HCT116 (cell line): ENCODE measurements at regions not wholly inside any gene's neighbourhood (a gene's known extent, or its start where the extent isn't known, plus 50 kb on each side); places are given as distances from the start of the nearest gene placed in this dataset.

ENCODE experiments used
- ATAC-seq: fragments of 200-7000 bp; cut with Tn5 transposase; 2 replicates; pipeline ENCODE4 v1.9.1; 2020; ENCODE audit warnings: mild to moderate bottlenecking, moderate library complexity
- BruUV-seq: library from RNA; stranded (reverse); fragments of 400-500 nt; replicated peaks from 2 replicates; lab custom pipeline; 2021; lab: Mats Ljungman, UMichigan
- CTCF ChIA-PET: fragments of 300-600 bp; sonication (Branson Sonifier 250); formaldehyde crosslinking; loops from one replicate; lab custom pipeline; 2021; ENCODE audit warnings: antibody characterized with exemption; lab: Charles Lee
- POLR2A ChIA-PET: fragments of 300-600, 350-600 bp; sonication (Branson Sonifier 250); formaldehyde crosslinking; loops from one replicate; lab custom pipeline; 2021; ENCODE audit warnings: antibody characterized with exemption; lab: Charles Lee
- RAD21 ChIA-PET, 2 experiments: fragments of 300-600 bp; sonication (Branson Sonifier 250); formaldehyde crosslinking; loops; one replicate each; lab custom pipeline; 2023; ENCODE audit warnings: low total read pairs in 2 of 2; ENCODE audit not compliant: uncharacterized antibody in 2 of 2, unreplicated experiment in 2 of 2, low non-redundant PET in 1 of 2; lab: Charles Lee
- DNase-seq: peaks from one replicate; pipeline ENCODE4 v3.0.0-alpha.2; 2010; ENCODE audit warnings: low read depth, low spot score
- H2AFZ ChIP-seq: fragments of 200-600 bp; shearing (Covaris generic), sonication (generic); 2 replicates; pipeline ENCODE4 v1.6.1; 2017; ENCODE audit warnings: low read depth, mixed run types, mixed read lengths, antibody characterized with exemption, low read length; ENCODE audit not compliant: poor library complexity, severe bottlenecking
- H3K27ac ChIP-seq: 2 replicates; pipeline ENCODE4 v1.5.1; 2012; ENCODE audit warnings: low read depth, low read length
- H3K27me3 ChIP-seq: fragments of 200-600 bp; sonication (generic); 2 replicates; pipeline ENCODE4 v1.6.1; 2016; ENCODE audit warnings: mixed run types, low read length, mixed read lengths; ENCODE audit not compliant: insufficient read depth
- H3K36me3 ChIP-seq, 2 experiments: fragments of 200-500 bp in 1 of 2; fragments of 200-600 bp in 1 of 2; sonication (Bioruptor generic) in 1 of 2; sonication (generic) in 1 of 2; 2 replicates each; pipeline versions ENCODE4 v1.5.1 to v1.6.1; 2014 to 2016; ENCODE audit warnings: low read length in 2 of 2, inconsistent platforms in 1 of 2, mixed read lengths in 1 of 2, mixed run types in 1 of 2; ENCODE audit not compliant: insufficient read depth in 2 of 2, control insufficient read depth in 1 of 2
- H3K4me1 ChIP-seq, 2 experiments: fragments of 200-600 bp in 1 of 2; sonication (generic) in 1 of 2; 2 replicates each; pipeline versions ENCODE4 v1.5.1 to v1.6.1; 2012 to 2017; ENCODE audit warnings: low read length in 2 of 2, inconsistent platforms in 1 of 2, mild to moderate bottlenecking in 1 of 2, mixed read lengths in 1 of 2, mixed run types in 1 of 2, moderate library complexity in 1 of 2; ENCODE audit not compliant: insufficient read depth in 2 of 2, control insufficient read depth in 1 of 2
- H3K4me2 ChIP-seq: fragments of 200-600 bp; sonication (generic); 2 replicates; pipeline ENCODE4 v1.6.1; 2017; ENCODE audit warnings: mixed run types, low read length, mixed read lengths
- H3K4me3 ChIP-seq, 2 experiments: fragments of 200-600 bp in 1 of 2; sonication (generic) in 1 of 2; replicated peaks in 1 of 2; 2 replicates each; pipeline ENCODE4 v1.5.1; 2011 to 2016; ENCODE audit warnings: low read length in 2 of 2, control low read depth in 1 of 2, low read depth in 1 of 2, mild to moderate bottlenecking in 1 of 2, mixed read lengths in 1 of 2, mixed run types in 1 of 2
- H3K79me2 ChIP-seq: fragments of 200-600 bp; sonication (generic); 2 replicates; pipeline ENCODE4 v1.6.1; 2017; ENCODE audit warnings: mild to moderate bottlenecking, mixed run types, low read length, moderate library complexity, mixed read lengths; ENCODE audit not compliant: insufficient read depth
- H3K9ac ChIP-seq: fragments of 200-600 bp; sonication (generic); 2 replicates; pipeline ENCODE4 v1.6.1; 2016; ENCODE audit warnings: low read length, mixed read lengths
- H3K9me2 ChIP-seq: fragments of 200-600 bp; sonication (generic), shearing (Covaris generic); 2 replicates; pipeline ENCODE4 v1.6.1; 2017; ENCODE audit warnings: mixed run types, mild to moderate bottlenecking, moderate library complexity; ENCODE audit not compliant: insufficient read depth
- H3K9me3 ChIP-seq, 2 experiments: fragments of 200-500 bp in 1 of 2; fragments of 200-600 bp in 1 of 2; sonication (Bioruptor generic) in 1 of 2; sonication (generic) in 1 of 2; 2 replicates each; pipeline ENCODE4 v1.6.1; 2014 to 2017; ENCODE audit warnings: low read length in 2 of 2, mixed read lengths in 2 of 2, inconsistent platforms in 1 of 2, low read depth in 1 of 2, mild to moderate bottlenecking in 1 of 2, mixed run types in 1 of 2, moderate library complexity in 1 of 2; ENCODE audit not compliant: control insufficient read depth in 1 of 2, insufficient read depth in 1 of 2
- H4K20me1 ChIP-seq: fragments of 200-600 bp; sonication (generic), shearing (Covaris generic); 2 replicates; pipeline ENCODE4 v1.6.1; 2017; ENCODE audit warnings: mixed run types, mild to moderate bottlenecking, moderate library complexity; ENCODE audit not compliant: insufficient read depth
- CEBPB ChIP-seq: IDR thresholded peaks from 2 replicates; pipeline ENCODE4 v1.6.1; 2012; ENCODE audit warnings: low read depth
- EGR1 ChIP-seq: IDR thresholded peaks from 2 replicates; pipeline ENCODE4 v1.6.1; 2012; ENCODE audit warnings: low read depth
- ELF1 ChIP-seq: IDR thresholded peaks from 2 replicates; pipeline ENCODE4 v1.6.1; 2012; ENCODE audit warnings: low read depth, borderline replicate concordance
- EZH2 ChIP-seq: fragments of 200-600 bp; sonication (generic); IDR thresholded peaks from 2 replicates; pipeline ENCODE4 v1.6.1; 2017; ENCODE audit warnings: antibody characterized with exemption, mixed run types
- EZH2phosphoT487 ChIP-seq: fragments of 200-600 bp; IDR thresholded peaks from 2 replicates; pipeline ENCODE4 v1.6.1; 2018; ENCODE audit warnings: antibody characterized with exemption, borderline replicate concordance
- FOSL1 ChIP-seq: IDR thresholded peaks from 2 replicates; pipeline ENCODE4 v1.6.1; 2012; ENCODE audit warnings: low read depth
- MAX ChIP-seq: IDR thresholded peaks from 2 replicates; pipeline ENCODE4 v1.6.1; 2012
- POLR2A ChIP-seq: IDR thresholded peaks from 2 replicates; pipeline ENCODE4 v1.7.0; 2011; ENCODE audit warnings: borderline replicate concordance; ENCODE audit not compliant: insufficient read depth, insufficient read length; ENCODE audit errors: extremely low read depth
- POLR2AphosphoS5 ChIP-seq: IDR thresholded peaks from 2 replicates; pipeline ENCODE4 v1.6.1; 2011; ENCODE audit warnings: mild to moderate bottlenecking, low read depth, low read length, moderate library complexity
- SIN3A ChIP-seq: IDR thresholded peaks from 2 replicates; pipeline ENCODE4 v1.6.1; 2012; ENCODE audit warnings: low read depth
- SP1 ChIP-seq: IDR thresholded peaks from 2 replicates; pipeline ENCODE4 v1.6.1; 2012; ENCODE audit warnings: low read depth
- SRF ChIP-seq: IDR thresholded peaks from 2 replicates; pipeline ENCODE4 v1.6.1; 2012; ENCODE audit warnings: low read depth
- TCF7L2 ChIP-seq: IDR thresholded peaks from 2 replicates; pipeline ENCODE4 v1.7.0; 2011; ENCODE audit warnings: borderline replicate concordance, inconsistent platforms; ENCODE audit not compliant: insufficient read depth, insufficient read length; ENCODE audit errors: extremely low read depth
- YY1 ChIP-seq: IDR thresholded peaks from 2 replicates; pipeline ENCODE4 v1.6.1; 2011; ENCODE audit warnings: low read length, low read depth, moderate library complexity, mild to moderate bottlenecking; ENCODE audit not compliant: insufficient replicate concordance; ENCODE audit errors: extremely low read depth
- ZBTB33 ChIP-seq: IDR thresholded peaks from 2 replicates; pipeline ENCODE4 v1.6.1; 2011; ENCODE audit warnings: mild to moderate bottlenecking, low read length, moderate library complexity; ENCODE audit not compliant: insufficient replicate concordance; ENCODE audit errors: extremely low read depth
- ZFX ChIP-seq: fragments of 450-650 bp; IDR thresholded peaks from 2 replicates; pipeline ENCODE4 v1.6.1; 2017
- ZNF274 ChIP-seq: fragments of 200-500 bp; sonication (Bioruptor generic); IDR thresholded peaks from 2 replicates; pipeline ENCODE4 v1.6.1; 2014; ENCODE audit warnings: mild to moderate bottlenecking, low read depth, low read length, inconsistent platforms
- intact Hi-C: fragments of 100-400 bp; cut with micrococcal nuclease; formaldehyde crosslinking; loops from 2 replicates; pipeline ENCODE4 v1.10.0; 2022
- TF ChIP-seq, protein P1 (sequence below), 3 experiments: fragments of 200-600 bp in 1 of 3; sonication (generic) in 1 of 3; IDR thresholded peaks in 2 of 3; conservative IDR thresholded peaks in 1 of 3; 2 replicates each; pipeline ENCODE4 v1.5.1; 2012 to 2017; ENCODE audit warnings: low read depth in 2 of 3, low read length in 2 of 3, antibody characterized with exemption in 1 of 3, borderline replicate concordance in 1 of 3, control low read depth in 1 of 3, mild to moderate bottlenecking in 1 of 3, mixed read lengths in 1 of 3, mixed run types in 1 of 3, moderate library complexity in 1 of 3; ENCODE audit not compliant: insufficient read depth in 1 of 3
- TF ChIP-seq, protein P2 (sequence below): IDR thresholded peaks from 2 replicates; pipeline ENCODE4 v1.6.1; 2012; ENCODE audit warnings: low read depth

- TF ChIP-seq SP1 (no peak), POLR2AphosphoS5 (no peak), EZH2phosphoT487 (no peak), EZH2 (no peak), EGR1 (no peak), ELF1 (no peak), ZNF274 (no peak), POLR2A (no peak), SRF (no peak), CEBPB (no peak), SIN3A (no peak), ZFX (no peak), FOSL1 (no peak), TCF7L2 (no peak), YY1 (no peak), MAX (no peak), ZBTB33 (no peak)
- TF ChIP-seq, protein P1, sequence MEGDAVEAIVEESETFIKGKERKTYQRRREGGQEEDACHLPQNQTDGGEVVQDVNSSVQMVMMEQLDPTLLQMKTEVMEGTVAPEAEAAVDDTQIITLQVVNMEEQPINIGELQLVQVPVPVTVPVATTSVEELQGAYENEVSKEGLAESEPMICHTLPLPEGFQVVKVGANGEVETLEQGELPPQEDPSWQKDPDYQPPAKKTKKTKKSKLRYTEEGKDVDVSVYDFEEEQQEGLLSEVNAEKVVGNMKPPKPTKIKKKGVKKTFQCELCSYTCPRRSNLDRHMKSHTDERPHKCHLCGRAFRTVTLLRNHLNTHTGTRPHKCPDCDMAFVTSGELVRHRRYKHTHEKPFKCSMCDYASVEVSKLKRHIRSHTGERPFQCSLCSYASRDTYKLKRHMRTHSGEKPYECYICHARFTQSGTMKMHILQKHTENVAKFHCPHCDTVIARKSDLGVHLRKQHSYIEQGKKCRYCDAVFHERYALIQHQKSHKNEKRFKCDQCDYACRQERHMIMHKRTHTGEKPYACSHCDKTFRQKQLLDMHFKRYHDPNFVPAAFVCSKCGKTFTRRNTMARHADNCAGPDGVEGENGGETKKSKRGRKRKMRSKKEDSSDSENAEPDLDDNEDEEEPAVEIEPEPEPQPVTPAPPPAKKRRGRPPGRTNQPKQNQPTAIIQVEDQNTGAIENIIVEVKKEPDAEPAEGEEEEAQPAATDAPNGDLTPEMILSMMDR (IDR thresholded peaks at IDR 0.05 in 2 of 3, conservative IDR thresholded peaks at IDR 0.05 in 1 of 3; ENCODE audit: borderline replicate concordance in 1 of 3, insufficient read depth in 1 of 3, low read depth in 2 of 3, low read length in 2 of 3): no peak
- TF ChIP-seq, protein P2, sequence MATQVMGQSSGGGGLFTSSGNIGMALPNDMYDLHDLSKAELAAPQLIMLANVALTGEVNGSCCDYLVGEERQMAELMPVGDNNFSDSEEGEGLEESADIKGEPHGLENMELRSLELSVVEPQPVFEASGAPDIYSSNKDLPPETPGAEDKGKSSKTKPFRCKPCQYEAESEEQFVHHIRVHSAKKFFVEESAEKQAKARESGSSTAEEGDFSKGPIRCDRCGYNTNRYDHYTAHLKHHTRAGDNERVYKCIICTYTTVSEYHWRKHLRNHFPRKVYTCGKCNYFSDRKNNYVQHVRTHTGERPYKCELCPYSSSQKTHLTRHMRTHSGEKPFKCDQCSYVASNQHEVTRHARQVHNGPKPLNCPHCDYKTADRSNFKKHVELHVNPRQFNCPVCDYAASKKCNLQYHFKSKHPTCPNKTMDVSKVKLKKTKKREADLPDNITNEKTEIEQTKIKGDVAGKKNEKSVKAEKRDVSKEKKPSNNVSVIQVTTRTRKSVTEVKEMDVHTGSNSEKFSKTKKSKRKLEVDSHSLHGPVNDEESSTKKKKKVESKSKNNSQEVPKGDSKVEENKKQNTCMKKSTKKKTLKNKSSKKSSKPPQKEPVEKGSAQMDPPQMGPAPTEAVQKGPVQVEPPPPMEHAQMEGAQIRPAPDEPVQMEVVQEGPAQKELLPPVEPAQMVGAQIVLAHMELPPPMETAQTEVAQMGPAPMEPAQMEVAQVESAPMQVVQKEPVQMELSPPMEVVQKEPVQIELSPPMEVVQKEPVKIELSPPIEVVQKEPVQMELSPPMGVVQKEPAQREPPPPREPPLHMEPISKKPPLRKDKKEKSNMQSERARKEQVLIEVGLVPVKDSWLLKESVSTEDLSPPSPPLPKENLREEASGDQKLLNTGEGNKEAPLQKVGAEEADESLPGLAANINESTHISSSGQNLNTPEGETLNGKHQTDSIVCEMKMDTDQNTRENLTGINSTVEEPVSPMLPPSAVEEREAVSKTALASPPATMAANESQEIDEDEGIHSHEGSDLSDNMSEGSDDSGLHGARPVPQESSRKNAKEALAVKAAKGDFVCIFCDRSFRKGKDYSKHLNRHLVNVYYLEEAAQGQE: no peak
- CTCF ChIA-PET: no interaction called here
Observed at GRCh38 chr2:15763822-15764682, 172.4 kb downstream of the DDX1 start.

More at GRCh38 chr2:15763822-15764682, 172.4 kb downstream of the DDX1 start:
- ChIA-PET RAD21 (no interaction called here), POLR2A (no interaction called here)
- no peak overlapping the region for H3K27ac ChIP-seq
- H2AFZ ChIP-seq: no peak overlapping the region
- H3K9me2 ChIP-seq: no peaks in the 10 kb centered on the region
- no TSS peak for BruUV-seq
- H3K36me3 ChIP-seq: no peaks in the 10 kb centered on the region
- no peaks in the 10 kb centered on the region for H3K4me1 ChIP-seq
- no peak for ATAC-seq
- H3K4me2 ChIP-seq: no peak overlapping the region
- H3K9me3 ChIP-seq: no peaks in the 10 kb centered on the region
- no peaks in the 10 kb centered on the region for H4K20me1 ChIP-seq
- H3K27me3 ChIP-seq: peaks cover 10% of the 10 kb centered on the region; the same call in 1 of the 2 replicates
- DNase-seq: no peak
- H3K9ac ChIP-seq: no peak overlapping the region
- no peak overlapping the region for H3K4me3 ChIP-seq
- H3K79me2 ChIP-seq: no peaks in the 10 kb centered on the region
- intact Hi-C loops: no loop called here
